AG08395 (cell line): ENCODE measurements at regions not wholly inside any gene's neighbourhood (a gene's known extent, or its start where the extent isn't known, plus 50 kb on each side); places are given as distances from the start of the nearest gene placed in this dataset.

Source experiments
- DNase-seq: peaks from one replicate; pipeline ENCODE4 v3.0.0; 2012; ENCODE audit warnings: mixed read lengths, low spot score

GRCh38 chr4:151983854-151984253 lies 223.0 kb upstream of the GATB start:
- no peak for DNase-seq

- no peak for DNase-seq
Measured at GRCh38 chr4:151979819-151980218, 219.0 kb upstream of the GATB start.

- DNase-seq, result no peak
Measured at GRCh38 chr4:151968643-151969042, 207.8 kb upstream of the GATB start.

GRCh38 chr4:151967074-151967473 lies 206.3 kb upstream of the GATB start:
- no peak for DNase-seq

GRCh38 chr4:151962138-151962823 lies 201.5 kb upstream of the GATB start:
- DNase-seq, result no peak

- no peak for DNase-seq
Measured at GRCh38 chr4:151961456-151961855, 200.6 kb upstream of the GATB start.

- peak; percentile 19 for DNase-seq
Measured at GRCh38 chr4:151960449-151961230, 199.8 kb upstream of the GATB start.

GRCh38 chr4:151957153-151957552 lies 196.3 kb upstream of the GATB start:
- no peak for DNase-seq

- no peak for DNase-seq
Measured at GRCh38 chr4:151955721-151956380, 195.0 kb upstream of the GATB start.

GRCh38 chr4:151953795-151954372 lies 193.1 kb upstream of the GATB start:
- no peak for DNase-seq

GRCh38 chr4:151953312-151953711 lies 192.5 kb upstream of the GATB start:
- no peak for DNase-seq

GRCh38 chr4:151952711-151953254 lies 192.0 kb upstream of the GATB start:
- DNase-seq, result no peak

GRCh38 chr4:151952137-151952536 lies 191.3 kb upstream of the GATB start:
- DNase-seq, result no peak

GRCh38 chr4:151951671-151952050 lies 190.9 kb upstream of the GATB start:
- DNase-seq, result no peak

GRCh38 chr4:151950993-151951670 lies 190.3 kb upstream of the GATB start:
- DNase-seq, result peak; percentile 22

GRCh38 chr4:151948351-151949016 lies 187.7 kb upstream of the GATB start:
- peak; percentile 29 for DNase-seq

GRCh38 chr4:151946718-151947117 lies 185.9 kb upstream of the GATB start:
- no peak for DNase-seq

GRCh38 chr4:151942971-151943370 lies 182.2 kb upstream of the GATB start:
- no peak for DNase-seq

GRCh38 chr4:151940926-151941617 lies 180.3 kb upstream of the GATB start:
- no peak for DNase-seq

- DNase-seq, result no peak
Measured at GRCh38 chr4:151940291-151940690, 179.5 kb upstream of the GATB start.

GRCh38 chr4:151939670-151940069 lies 178.9 kb upstream of the GATB start:
- DNase-seq, result no peak
